ENCODE measurements at regions not wholly inside any gene's neighbourhood (a gene's known extent, or its start where the extent isn't known, plus 50 kb on each side); places are given as distances from the start of the nearest gene placed in this dataset.
"Not testable (repeated sequence)": the region's sequence is repeated elsewhere in the genome, so short reads cannot be mapped to it uniquely, and the experiment has no call there.

DNA sequence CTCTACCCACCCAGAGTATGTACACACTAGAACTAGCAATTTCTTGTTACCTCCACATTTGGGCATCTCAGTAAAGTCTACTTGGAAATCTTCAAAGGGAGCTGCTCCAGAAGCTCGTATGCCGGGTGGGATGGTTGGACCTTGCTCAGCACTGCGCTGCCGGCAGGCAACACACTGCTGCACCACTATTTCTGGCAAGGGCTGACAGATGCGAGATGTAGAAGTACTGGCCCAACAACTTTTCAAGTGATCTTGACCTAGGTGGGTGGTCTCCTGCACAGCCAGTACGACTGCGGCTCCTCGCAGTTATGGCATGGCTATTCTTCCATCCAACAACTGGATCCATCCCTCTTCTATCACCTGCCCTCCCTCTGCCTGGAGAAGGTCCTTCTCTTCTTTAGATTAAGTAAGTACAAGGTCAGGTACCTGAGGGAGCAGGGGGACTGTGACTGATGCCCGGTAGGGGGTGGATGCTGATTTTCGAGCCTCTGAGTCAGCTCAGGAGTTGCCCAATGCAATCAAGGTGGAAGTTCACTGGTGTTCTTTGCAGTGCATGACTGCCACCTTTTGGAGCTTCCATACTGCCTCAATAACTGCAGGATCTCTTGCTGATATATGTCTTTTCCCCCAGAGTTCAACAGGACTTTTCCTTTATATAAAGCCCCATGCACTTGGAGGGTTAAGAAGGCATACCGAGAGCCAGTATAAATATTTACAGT is 100.4 kb upstream of the SLC1A4 start:
- DNase-seq (ENCODE audit: insufficient read length, low spot score) (no peak), FAIRE-seq (no peak)
- TF ChIP-seq TAF1 (IDR thresholded peaks at IDR 0.05; ENCODE audit: low read depth, low read length), result no peak
- TF ChIP-seq POLR2A (IDR thresholded peaks at IDR 0.05; ENCODE audit: low read depth, low read length), result no peak
- TF ChIP-seq POU2F2 (IDR thresholded peaks at IDR 0.05; ENCODE audit: low read depth, low read length), result no peak
- TF ChIP-seq PAX5 (IDR thresholded peaks at IDR 0.05; ENCODE audit: insufficient read depth, low read length, severe bottlenecking), result no peak
- no peak for TF ChIP-seq POLR2AphosphoS5 (IDR thresholded peaks at IDR 0.05; ENCODE audit: low read depth, low read length)
- TF ChIP-seq SPI1 (IDR thresholded peaks at IDR 0.05; ENCODE audit: low read depth, low read length), result no peak

DNA sequence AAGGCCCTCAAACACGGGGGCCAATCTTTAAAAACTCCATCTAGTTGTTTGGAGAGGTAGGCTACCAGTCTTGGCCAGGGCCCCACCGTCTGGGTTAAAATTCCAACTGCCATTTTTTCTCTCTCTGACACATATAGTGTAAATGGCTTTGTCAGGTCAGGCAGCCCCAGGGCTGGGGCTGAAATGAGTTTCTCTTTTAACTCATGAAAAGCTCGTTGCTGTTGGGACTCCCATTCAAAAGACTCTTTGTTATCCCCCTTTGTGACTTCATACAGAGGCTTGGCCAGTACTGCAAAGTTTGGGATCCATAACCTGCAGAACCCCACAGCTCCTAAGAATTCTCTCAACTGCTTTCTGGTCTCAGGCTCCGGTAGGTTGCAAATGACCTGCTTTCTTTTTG is 99.4 kb upstream of the SLC1A4 start:
- FAIRE-seq, result no peak
- DNase-seq (ENCODE audit: insufficient read length, low spot score), result no peak
- TF ChIP-seq SPI1 (IDR thresholded peaks at IDR 0.05; ENCODE audit: low read depth, low read length) (no peak), POU2F2 (IDR thresholded peaks at IDR 0.05; ENCODE audit: low read depth, low read length) (no peak), POLR2AphosphoS5 (IDR thresholded peaks at IDR 0.05; ENCODE audit: low read depth, low read length) (no peak), PAX5 (IDR thresholded peaks at IDR 0.05; ENCODE audit: insufficient read depth, low read length, severe bottlenecking) (no peak), TAF1 (IDR thresholded peaks at IDR 0.05; ENCODE audit: low read depth, low read length) (no peak), POLR2A (IDR thresholded peaks at IDR 0.05; ENCODE audit: low read depth, low read length) (no peak)

DNA sequence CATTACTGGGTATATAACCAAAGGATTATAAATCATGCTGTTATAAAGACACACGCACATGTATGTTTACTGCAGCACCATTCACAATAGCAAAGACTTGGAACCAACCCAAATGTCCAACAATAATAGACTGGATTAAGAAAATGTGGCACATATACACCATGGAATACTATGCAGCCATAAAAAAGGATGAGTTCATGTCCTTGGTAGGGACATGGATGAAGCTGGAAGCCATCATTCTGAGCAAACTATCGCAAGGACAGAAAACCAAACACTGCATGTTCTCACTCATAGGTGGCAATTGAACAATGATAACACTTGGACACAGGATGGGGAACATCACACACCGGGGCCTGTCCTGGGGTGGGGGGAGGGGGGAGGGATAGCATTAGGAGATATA is 92.6 kb upstream of the SLC1A4 start:
- not testable (repeated sequence) for DNase-seq (ENCODE audit: insufficient read length, low spot score); FAIRE-seq

DNA sequence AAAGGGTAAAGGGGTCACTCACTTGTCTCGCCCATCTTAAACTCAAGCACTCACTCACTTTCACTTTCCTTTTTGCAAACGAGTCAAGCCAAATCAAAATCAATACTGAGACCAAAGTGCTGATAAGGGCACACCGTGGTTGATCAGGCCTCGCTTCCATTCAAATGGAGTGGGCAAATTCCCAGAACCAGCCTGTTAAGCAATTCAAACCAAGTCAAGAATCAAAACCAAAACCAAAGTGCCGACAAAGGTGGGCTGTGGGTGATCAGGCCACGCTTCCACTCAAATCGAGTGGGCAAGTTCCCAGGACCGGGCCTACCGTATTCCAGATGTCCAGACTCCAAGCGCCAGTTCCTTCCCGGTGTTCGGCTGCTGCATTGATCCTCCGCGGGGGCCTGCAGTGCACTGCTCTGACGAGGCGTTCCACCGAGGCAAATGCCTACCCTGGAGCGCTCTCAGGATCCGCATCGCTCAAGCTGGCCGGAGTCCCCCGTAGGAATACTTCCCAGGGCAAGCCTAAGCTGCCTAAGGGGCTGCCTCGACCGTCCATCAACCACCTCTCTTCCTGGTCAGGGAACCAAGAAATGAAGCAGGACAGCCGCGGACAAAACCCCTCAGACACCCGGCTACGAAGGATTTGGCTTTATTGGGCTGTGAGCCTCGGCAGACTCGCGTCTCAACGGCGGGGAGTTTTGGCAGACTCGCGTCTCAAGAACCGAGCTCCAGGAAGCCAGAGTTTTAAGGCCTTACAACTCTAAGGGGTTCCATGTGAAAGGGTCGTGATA is 89.9 kb upstream of the SLC1A4 start:
- DNase-seq (ENCODE audit: insufficient read length, low spot score) (no peak), FAIRE-seq (no peak)
- no peak for TF ChIP-seq SPI1 (IDR thresholded peaks at IDR 0.05; ENCODE audit: low read depth, low read length)
- no peak for TF ChIP-seq POLR2AphosphoS5 (IDR thresholded peaks at IDR 0.05; ENCODE audit: low read depth, low read length)
- TF ChIP-seq PAX5 (IDR thresholded peaks at IDR 0.05; ENCODE audit: insufficient read depth, low read length, severe bottlenecking), result no peak
- TF ChIP-seq POLR2A (IDR thresholded peaks at IDR 0.05; ENCODE audit: low read depth, low read length), result no peak
- no peak for TF ChIP-seq TAF1 (IDR thresholded peaks at IDR 0.05; ENCODE audit: low read depth, low read length)
- TF ChIP-seq POU2F2 (IDR thresholded peaks at IDR 0.05; ENCODE audit: low read depth, low read length), result no peak

DNA sequence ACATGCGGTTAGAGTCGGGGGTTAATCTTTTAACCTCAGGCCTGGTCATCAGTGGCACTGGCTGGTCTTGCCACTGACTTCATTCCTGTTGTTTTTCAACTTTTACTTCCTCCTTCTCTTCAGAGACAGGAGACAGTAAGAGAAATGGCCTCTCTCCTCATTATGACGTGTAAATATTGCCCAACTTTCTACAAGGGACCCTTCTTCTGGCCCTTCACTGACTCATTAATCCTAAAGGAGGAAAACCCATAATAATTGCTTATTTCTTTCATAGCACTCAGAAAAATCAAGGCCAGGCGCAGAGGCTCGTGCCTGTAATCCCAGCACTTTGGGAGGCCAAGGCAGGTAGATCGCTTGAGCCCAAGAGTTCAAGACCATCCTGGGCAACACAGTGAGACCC is 89.3 kb upstream of the SLC1A4 start:
- not testable (repeated sequence) for DNase-seq (ENCODE audit: insufficient read length, low spot score); FAIRE-seq

DNA sequence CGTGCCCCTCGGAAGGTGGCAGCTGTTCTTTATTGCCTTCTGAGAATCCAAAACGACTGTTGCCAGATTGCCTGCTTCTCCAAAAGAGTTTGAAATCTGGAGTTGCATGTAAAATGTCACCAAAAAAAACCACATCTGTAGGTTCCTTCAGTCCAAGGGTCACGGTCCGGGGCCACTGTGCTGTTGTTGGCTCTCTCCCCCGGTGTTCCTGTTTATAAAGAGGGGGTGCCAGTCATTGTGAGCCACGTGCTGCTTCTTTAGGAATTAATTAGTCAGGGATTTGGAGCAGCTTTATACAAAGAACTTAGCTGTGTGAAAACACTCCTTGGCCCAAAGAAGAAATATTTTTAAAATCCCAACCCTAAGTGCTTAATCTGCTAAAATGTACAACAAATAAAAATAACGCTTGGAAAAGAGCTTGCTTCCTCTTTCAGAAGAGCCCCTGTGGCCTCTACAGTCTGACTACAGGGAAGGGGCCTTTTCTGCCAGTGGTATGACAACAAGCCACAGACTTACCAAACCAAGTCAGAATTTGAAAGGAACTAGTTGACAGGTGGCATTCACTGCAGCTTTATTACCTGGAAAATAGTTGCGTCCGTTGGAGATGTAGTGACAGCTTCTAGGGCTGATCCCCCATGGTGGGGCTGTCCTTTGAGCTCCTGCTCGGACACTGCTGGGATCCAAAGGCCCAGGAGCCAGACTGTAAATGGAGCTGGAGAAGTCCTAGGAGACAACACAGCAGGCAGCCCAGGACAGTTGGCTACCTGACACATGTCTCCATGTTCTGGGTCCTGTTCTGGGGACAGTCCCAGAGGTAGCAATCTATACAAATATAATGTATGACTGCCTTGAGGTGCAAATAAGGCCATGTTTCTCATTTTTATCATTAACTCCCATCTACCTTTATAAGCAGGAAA is 84.5 kb upstream of the SLC1A4 start:
- DNase-seq (ENCODE audit: insufficient read length, low spot score) (no peak), FAIRE-seq (peak; percentile 31)
- TF ChIP-seq POLR2A (IDR thresholded peaks at IDR 0.05; ENCODE audit: low read depth, low read length), result no peak

DNA sequence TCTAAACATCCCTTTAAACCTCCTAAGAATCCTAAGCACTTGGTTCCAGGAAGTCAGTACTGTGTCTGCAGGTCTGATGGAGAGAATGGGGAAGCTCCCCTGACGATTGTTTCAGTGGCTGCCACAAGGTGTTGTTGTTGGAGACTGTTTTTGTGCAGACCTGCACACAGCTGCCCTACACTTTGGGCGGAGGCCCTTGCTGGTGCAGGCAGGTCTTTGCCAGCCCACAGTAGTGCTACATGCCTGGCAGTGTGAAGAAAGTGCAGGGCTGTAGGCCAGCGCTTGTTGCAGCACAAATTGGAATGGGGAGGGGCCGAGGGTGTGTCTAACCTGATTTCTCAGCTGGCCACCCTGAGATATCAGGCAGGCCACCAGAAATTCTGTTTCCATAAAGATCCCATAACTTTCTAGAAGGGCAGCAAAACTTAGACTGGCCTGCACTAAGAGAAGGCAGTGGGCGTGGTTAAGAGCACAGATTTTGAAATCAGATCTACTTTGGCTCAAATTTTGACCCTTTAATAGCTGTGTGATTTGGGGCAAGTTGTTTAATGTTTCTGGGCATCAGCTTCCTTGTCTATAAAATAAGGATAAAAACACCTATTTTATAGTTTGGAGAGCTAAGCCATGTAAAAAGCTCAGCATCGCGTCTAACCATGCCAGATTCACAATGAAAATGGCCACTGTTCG is 83.7 kb upstream of the SLC1A4 start:
- no peak for DNase-seq (ENCODE audit: insufficient read length, low spot score)
- TF ChIP-seq SPI1 (IDR thresholded peaks at IDR 0.05; ENCODE audit: low read depth, low read length) (no peak), TAF1 (IDR thresholded peaks at IDR 0.05; ENCODE audit: low read depth, low read length) (no peak), PAX5 (IDR thresholded peaks at IDR 0.05; ENCODE audit: insufficient read depth, low read length, severe bottlenecking) (no peak), POU2F2 (IDR thresholded peaks at IDR 0.05; ENCODE audit: low read depth, low read length) (no peak), POLR2AphosphoS5 (IDR thresholded peaks at IDR 0.05; ENCODE audit: low read depth, low read length) (no peak), POLR2A (IDR thresholded peaks at IDR 0.05; ENCODE audit: low read depth, low read length) (no peak)
- peak; percentile 33 for FAIRE-seq

DNA sequence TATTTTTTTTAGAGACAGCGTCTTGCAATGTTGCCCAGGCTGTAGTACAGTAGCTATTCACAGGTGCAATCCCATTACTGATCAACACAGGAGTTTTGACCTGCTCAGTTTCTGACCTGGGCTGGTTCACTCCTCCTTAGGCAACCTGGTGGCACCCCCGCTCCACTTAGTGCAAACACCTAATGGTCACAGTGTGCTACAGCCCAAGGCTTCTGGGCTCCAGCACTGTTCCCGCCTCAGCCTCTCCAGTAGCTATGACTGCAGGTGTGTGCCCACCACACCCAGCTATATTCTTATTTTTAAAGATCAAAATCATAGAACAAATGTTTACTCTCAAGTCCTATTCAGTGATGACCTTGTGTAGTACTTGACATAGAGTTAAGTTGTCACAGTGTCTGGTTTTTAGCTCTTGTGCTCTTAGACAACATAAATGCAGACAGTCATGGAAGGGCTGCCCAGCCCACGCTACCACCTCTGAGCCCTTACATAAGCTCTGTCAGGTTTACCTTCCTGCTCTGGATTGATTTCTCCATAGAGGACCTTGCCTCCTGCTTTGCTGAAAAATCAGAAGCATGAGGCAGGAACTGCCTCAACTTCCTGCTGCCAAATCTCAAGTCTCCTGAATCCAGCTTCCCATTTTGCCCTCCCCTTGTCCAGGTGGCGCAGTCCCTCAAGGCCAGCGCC is 82.2 kb upstream of the SLC1A4 start:
- TF ChIP-seq POLR2AphosphoS5 (IDR thresholded peaks at IDR 0.05; ENCODE audit: low read depth, low read length) (no peak), SPI1 (IDR thresholded peaks at IDR 0.05; ENCODE audit: low read depth, low read length) (no peak), PAX5 (IDR thresholded peaks at IDR 0.05; ENCODE audit: insufficient read depth, low read length, severe bottlenecking) (no peak), POLR2A (IDR thresholded peaks at IDR 0.05; ENCODE audit: low read depth, low read length) (no peak), TAF1 (IDR thresholded peaks at IDR 0.05; ENCODE audit: low read depth, low read length) (no peak), POU2F2 (IDR thresholded peaks at IDR 0.05; ENCODE audit: low read depth, low read length) (no peak)
- FAIRE-seq (no peak), DNase-seq (ENCODE audit: insufficient read length, low spot score) (no peak)

DNA sequence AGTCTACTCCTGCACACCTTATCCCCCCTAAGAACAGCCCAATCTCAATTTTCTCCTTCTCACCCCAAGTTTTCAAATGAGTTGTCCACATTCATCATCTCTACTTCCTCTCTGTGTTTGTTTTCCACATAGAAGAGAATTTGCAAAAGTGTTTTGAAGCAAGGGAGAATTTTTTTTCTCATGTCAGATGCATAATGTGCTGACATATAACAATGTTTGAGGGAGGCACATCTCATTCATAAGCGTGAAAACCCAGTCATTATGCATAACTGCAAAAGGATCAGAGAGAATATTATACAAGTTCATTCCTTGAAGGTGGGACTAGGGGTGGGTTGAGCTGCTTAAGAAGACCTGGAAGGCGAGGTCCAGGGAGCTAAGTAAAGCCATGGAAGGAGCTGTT is 80.8 kb upstream of the SLC1A4 start:
- no peak for FAIRE-seq
- no peak for TF ChIP-seq POLR2AphosphoS5 (IDR thresholded peaks at IDR 0.05; ENCODE audit: low read depth, low read length)
- no peak for TF ChIP-seq TAF1 (IDR thresholded peaks at IDR 0.05; ENCODE audit: low read depth, low read length)
- TF ChIP-seq POU2F2 (IDR thresholded peaks at IDR 0.05; ENCODE audit: low read depth, low read length), result no peak
- no peak for TF ChIP-seq PAX5 (IDR thresholded peaks at IDR 0.05; ENCODE audit: insufficient read depth, low read length, severe bottlenecking)
- TF ChIP-seq SPI1 (IDR thresholded peaks at IDR 0.05; ENCODE audit: low read depth, low read length), result no peak
- TF ChIP-seq POLR2A (IDR thresholded peaks at IDR 0.05; ENCODE audit: low read depth, low read length), result no peak
- DNase-seq (ENCODE audit: insufficient read length, low spot score), result no peak
